Smooth muscle cell (in vitro differentiated cells): ENCODE measurements at regions not wholly inside any gene's neighbourhood (a gene's known extent, or its start where the extent isn't known, plus 50 kb on each side); places are given as distances from the start of the nearest gene placed in this dataset.

Experiments used
- DNase-seq: peaks from one replicate; lab custom pipeline; 2025; ENCODE audit not compliant: unreplicated experiment; lab: John Stamatoyannopoulos, UW
- H2AFZ ChIP-seq: fragments of 200-600 bp; sonication (generic); 2 replicates; pipeline ENCODE4 v1.6.0; 2016; ENCODE audit warnings: antibody characterized with exemption, low read depth, mild to moderate bottlenecking
- H3F3A ChIP-seq: fragments of 200-600 bp; sonication (generic); 2 replicates; pipeline ENCODE4 v1.6.0; 2017; ENCODE audit warnings: antibody characterized with exemption, low read depth
- H3K27ac ChIP-seq: fragments of 200-600 bp; sonication (generic); 2 replicates; pipeline ENCODE4 v1.5.1; 2016; ENCODE audit warnings: low read depth, mild to moderate bottlenecking
- H3K27me3 ChIP-seq: fragments of 200-600 bp; sonication (generic); 2 replicates; pipeline ENCODE4 v1.6.1; 2016; ENCODE audit warnings: low read depth, mild to moderate bottlenecking
- H3K36me3 ChIP-seq: fragments of 200-600 bp; sonication (generic); 2 replicates; pipeline ENCODE4 v1.5.1; 2016; ENCODE audit warnings: low read depth
- H3K4me1 ChIP-seq: fragments of 200-600 bp; sonication (generic); 2 replicates; pipeline ENCODE4 v1.5.1; 2016; ENCODE audit warnings: low read depth
- H3K4me2 ChIP-seq: fragments of 200-600 bp; sonication (generic); 2 replicates; pipeline ENCODE4 v1.6.0; 2016; ENCODE audit warnings: mild to moderate bottlenecking
- H3K4me3 ChIP-seq: fragments of 200-600 bp; sonication (generic); 2 replicates; pipeline ENCODE4 v1.5.1; 2016; ENCODE audit warnings: mild to moderate bottlenecking
- H3K79me2 ChIP-seq: fragments of 200-600 bp; sonication (generic); 2 replicates; pipeline ENCODE4 v1.6.0; 2016; ENCODE audit warnings: low read depth, mild to moderate bottlenecking
- H3K9ac ChIP-seq: fragments of 200-600 bp; sonication (generic); 2 replicates; pipeline ENCODE4 v1.6.0; 2016; ENCODE audit warnings: low read depth
- H3K9me3 ChIP-seq: fragments of 200-600 bp; sonication (generic); replicated peaks from 2 replicates; pipeline ENCODE4 v1.5.1; 2016; ENCODE audit warnings: low read depth
- H4K20me1 ChIP-seq: fragments of 200-600 bp; sonication (generic); 2 replicates; pipeline ENCODE4 v1.6.0; 2016; ENCODE audit warnings: low read depth
- WGBS: methylation state at CpG from one replicate; pipeline ENCODE4 v1.1.7; 2016; ENCODE audit warnings: low lambda C conversion rate; 5-methylcytosine and 5-hydroxymethylcytosine counted together
- TF ChIP-seq, protein P1 (sequence below): fragments of 200-600 bp; sonication (generic); IDR thresholded peaks from 2 replicates; pipeline ENCODE4 v1.5.1; 2017; ENCODE audit warnings: borderline replicate concordance, mild to moderate bottlenecking, antibody characterized with exemption; ENCODE audit not compliant: insufficient read depth, poor library complexity, severe bottlenecking

DNA sequence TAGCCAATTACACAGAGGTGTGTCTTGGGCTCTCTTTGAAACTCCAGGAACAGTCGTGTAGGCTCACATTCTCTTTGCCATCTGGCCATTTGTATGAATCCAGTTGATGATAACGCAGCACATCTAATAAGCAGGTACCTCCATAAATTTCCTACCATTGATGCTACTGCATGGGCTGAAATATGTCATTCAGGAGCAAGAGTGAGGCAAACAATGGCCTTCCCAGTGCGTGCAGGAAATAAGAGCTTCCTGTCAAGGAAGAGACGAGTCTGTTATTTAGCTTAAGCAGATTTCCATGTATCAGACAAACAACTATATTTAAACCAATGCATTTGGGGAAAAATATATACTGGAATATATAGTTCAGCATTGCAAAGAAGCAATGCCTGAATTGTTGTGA, 102.1 kb upstream of the MXRA5 start:
- H4K20me1 ChIP-seq: no peaks in the 10 kb centered on the region
- H3K9ac ChIP-seq: no peak overlapping the region
- H3F3A ChIP-seq: peaks cover 4% of the 10 kb centered on the region
- no peaks in the 10 kb centered on the region for H3K79me2 ChIP-seq
- TF ChIP-seq, protein P1, sequence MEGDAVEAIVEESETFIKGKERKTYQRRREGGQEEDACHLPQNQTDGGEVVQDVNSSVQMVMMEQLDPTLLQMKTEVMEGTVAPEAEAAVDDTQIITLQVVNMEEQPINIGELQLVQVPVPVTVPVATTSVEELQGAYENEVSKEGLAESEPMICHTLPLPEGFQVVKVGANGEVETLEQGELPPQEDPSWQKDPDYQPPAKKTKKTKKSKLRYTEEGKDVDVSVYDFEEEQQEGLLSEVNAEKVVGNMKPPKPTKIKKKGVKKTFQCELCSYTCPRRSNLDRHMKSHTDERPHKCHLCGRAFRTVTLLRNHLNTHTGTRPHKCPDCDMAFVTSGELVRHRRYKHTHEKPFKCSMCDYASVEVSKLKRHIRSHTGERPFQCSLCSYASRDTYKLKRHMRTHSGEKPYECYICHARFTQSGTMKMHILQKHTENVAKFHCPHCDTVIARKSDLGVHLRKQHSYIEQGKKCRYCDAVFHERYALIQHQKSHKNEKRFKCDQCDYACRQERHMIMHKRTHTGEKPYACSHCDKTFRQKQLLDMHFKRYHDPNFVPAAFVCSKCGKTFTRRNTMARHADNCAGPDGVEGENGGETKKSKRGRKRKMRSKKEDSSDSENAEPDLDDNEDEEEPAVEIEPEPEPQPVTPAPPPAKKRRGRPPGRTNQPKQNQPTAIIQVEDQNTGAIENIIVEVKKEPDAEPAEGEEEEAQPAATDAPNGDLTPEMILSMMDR: no peak
- H2AFZ ChIP-seq: no peak overlapping the region
- no peak overlapping the region for H3K4me3 ChIP-seq
- no peaks in the 10 kb centered on the region for H3K9me3 ChIP-seq
- H3K4me2 ChIP-seq: no peak overlapping the region
- no peak overlapping the region for H3K27ac ChIP-seq
- DNase-seq: no peak
- no peaks in the 10 kb centered on the region for H3K27me3 ChIP-seq
- H3K36me3 ChIP-seq: no peaks in the 10 kb centered on the region
- 78% methylated on average over 4 of the region's 4 CpGs for WGBS
- H3K4me1 ChIP-seq: no peaks in the 10 kb centered on the region

DNA sequence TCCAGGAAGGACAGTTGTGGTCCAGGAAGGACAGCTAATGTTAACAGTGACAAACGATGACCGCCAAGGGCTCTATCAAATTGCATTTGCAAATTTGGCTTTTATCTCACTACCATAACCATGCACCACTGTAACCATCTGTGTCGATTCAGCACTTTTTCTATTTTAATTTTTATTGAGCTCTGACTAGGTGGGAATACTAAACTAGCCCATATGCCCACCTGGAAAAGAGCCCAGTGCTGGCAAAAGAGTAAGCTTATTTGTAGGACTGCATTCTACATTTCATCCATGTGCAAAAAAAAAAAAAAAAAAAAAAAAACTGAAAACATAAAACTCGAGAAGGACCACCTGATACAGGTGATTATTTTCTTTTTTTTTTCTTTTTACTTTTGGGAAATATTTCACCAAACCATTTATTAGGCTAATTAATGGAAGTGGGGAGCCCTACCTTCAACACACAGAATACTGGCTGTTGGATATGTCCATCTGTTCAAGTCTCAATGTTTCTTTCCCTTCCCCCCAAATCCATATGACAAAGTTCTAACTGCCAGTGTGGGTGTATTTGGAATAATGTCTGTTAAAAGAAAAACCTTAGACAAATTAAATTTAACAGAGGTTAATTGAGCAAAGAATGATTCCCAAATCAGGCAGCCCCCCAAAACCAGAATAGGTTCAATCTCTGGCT, 99.5 kb upstream of the MXRA5 start:
- no peak overlapping the region for H3K9ac ChIP-seq

DNA sequence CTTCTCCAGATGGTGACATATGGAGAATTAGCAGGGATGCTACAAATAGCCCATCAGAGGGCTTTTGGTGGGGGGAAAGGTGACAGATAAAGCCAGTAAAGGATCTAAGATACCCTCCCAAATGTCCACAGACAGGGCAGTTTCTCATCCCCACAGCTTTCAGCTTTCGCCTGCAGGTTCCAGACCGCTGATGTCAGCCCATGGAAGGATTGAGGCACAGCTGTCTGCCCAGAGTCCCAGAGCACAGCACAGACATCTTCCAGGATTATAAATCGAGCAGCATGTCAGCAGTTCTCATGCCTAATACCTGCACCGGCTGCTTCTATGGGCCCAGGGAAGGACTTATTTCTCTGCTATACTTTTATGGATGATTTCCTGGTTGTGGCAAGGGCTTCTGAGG, 96.7 kb upstream of the MXRA5 start:
- Histone ChIP-seq H3K9ac (no peak overlapping the region), H3K9me3 (no peaks in the 10 kb centered on the region), H3K27ac (peak overlapping the region; percentile 28), H3F3A (peaks cover 4% of the 10 kb centered on the region), H3K4me1 (no peaks in the 10 kb centered on the region), H3K27me3 (no peaks in the 10 kb centered on the region), H2AFZ (no peak overlapping the region), H3K79me2 (no peaks in the 10 kb centered on the region), H3K4me2 (no peak overlapping the region), H3K4me3 (no peak overlapping the region), H4K20me1 (no peaks in the 10 kb centered on the region), H3K36me3 (no peaks in the 10 kb centered on the region)
- WGBS: 30% methylated on average over 4 of the region's 4 CpGs
- DNase-seq: no peak
- TF ChIP-seq, protein P1: no peak

More for the DNA sequence above, 99.5 kb upstream of the MXRA5 start:
- Histone ChIP-seq H3K27ac (no peak overlapping the region), H3K4me2 (no peak overlapping the region), H3K36me3 (no peaks in the 10 kb centered on the region), H2AFZ (no peak overlapping the region), H3K9me3 (no peaks in the 10 kb centered on the region), H3K27me3 (no peaks in the 10 kb centered on the region), H3K4me3 (no peak overlapping the region), H3K4me1 (no peaks in the 10 kb centered on the region), H3F3A (peaks cover 4% of the 10 kb centered on the region), H3K79me2 (no peaks in the 10 kb centered on the region), H4K20me1 (no peaks in the 10 kb centered on the region)
- TF ChIP-seq, protein P1: no peak
- no peak for DNase-seq
- WGBS: 82% methylated on average over 4 of the region's 4 CpGs

DNA sequence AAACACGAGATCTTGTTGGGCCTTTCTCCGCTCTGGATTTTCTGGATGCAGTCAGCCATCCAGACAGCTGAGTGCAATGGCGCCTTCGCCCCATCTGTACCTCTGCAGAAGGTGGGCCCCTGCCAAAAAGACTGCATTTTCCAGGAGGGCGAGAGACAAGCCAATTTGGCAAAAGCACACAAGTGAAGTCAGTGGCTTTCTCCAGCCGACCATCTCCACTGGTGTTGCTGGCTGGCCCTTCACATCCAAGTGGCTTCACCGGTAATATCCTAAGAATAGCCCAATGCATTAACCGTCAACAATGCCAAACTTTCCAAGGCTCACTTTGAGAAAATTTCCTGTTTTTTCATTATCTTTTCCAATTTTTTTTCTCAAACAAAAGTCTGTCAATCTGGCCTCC, 96.2 kb upstream of the MXRA5 start:
- no peak overlapping the region for H3K4me2 ChIP-seq
- no peaks in the 10 kb centered on the region for H4K20me1 ChIP-seq
- TF ChIP-seq, protein P1: no peak
- no peaks in the 10 kb centered on the region for H3K36me3 ChIP-seq
- H3K27me3 ChIP-seq: no peaks in the 10 kb centered on the region
- H3K79me2 ChIP-seq: no peaks in the 10 kb centered on the region
- H2AFZ ChIP-seq: no peak overlapping the region
- H3F3A ChIP-seq: peaks cover 4% of the 10 kb centered on the region
- H3K9ac ChIP-seq: no peak overlapping the region
- H3K9me3 ChIP-seq: no peaks in the 10 kb centered on the region
- no peak overlapping the region for H3K4me3 ChIP-seq
- WGBS: 85% methylated on average over 8 of the region's 8 CpGs
- no peak for DNase-seq
- no peaks in the 10 kb centered on the region for H3K4me1 ChIP-seq
- peak overlapping the region; percentile 28 for H3K27ac ChIP-seq
